SK-N-DZ (cell line): ENCODE measurements at regions not wholly inside any gene's neighbourhood (a gene's known extent, or its start where the extent isn't known, plus 50 kb on each side); places are given as distances from the start of the nearest gene placed in this dataset.

Experiments used
- DNase-seq: peaks from one replicate; pipeline ENCODE4 v3.0.0-alpha.2; 2015; ENCODE audit warnings: low spot score

GRCh38 chr1:108050911-108051629 lies 86.1 kb upstream of the VAV3 start:
- no peak for DNase-seq

- no peak for DNase-seq
Measured at GRCh38 chr1:108050158-108050557, 85.2 kb upstream of the VAV3 start.

- DNase-seq: peak; percentile 28
Measured at GRCh38 chr1:108049178-108049819, 84.3 kb upstream of the VAV3 start.

- DNase-seq: no peak
Measured at GRCh38 chr1:108048301-108049177, 83.6 kb upstream of the VAV3 start.

- no peak for DNase-seq
Measured at GRCh38 chr1:108047085-108047484, 82.1 kb upstream of the VAV3 start.

GRCh38 chr1:108046026-108046425 lies 81.0 kb upstream of the VAV3 start:
- DNase-seq: no peak

- peak; percentile 6 for DNase-seq
Measured at GRCh38 chr1:108045460-108045859, 80.5 kb upstream of the VAV3 start.

- DNase-seq: no peak
Measured at GRCh38 chr1:108044318-108044717, 79.3 kb upstream of the VAV3 start.

- DNase-seq: no peak
Measured at GRCh38 chr1:108043707-108044106, 78.7 kb upstream of the VAV3 start.

GRCh38 chr1:108042610-108043009 lies 77.6 kb upstream of the VAV3 start:
- DNase-seq: no peak

- peak; percentile 6 for DNase-seq
Measured at GRCh38 chr1:108041360-108042142, 76.6 kb upstream of the VAV3 start.

GRCh38 chr1:108038653-108039236 lies 73.8 kb upstream of the VAV3 start:
- no peak for DNase-seq

- no peak for DNase-seq
Measured at GRCh38 chr1:108036796-108037562, 72.0 kb upstream of the VAV3 start.

GRCh38 chr1:108034396-108034795 lies 69.4 kb upstream of the VAV3 start:
- no peak for DNase-seq

- no peak for DNase-seq
Measured at GRCh38 chr1:108033550-108033951, 68.6 kb upstream of the VAV3 start.

- DNase-seq: no peak
Measured at GRCh38 chr1:108028841-108029388, 63.9 kb upstream of the VAV3 start.

GRCh38 chr1:108027389-108027788 lies 62.4 kb upstream of the VAV3 start:
- DNase-seq: no peak

- DNase-seq: no peak
Measured at GRCh38 chr1:108017698-108018097, 52.7 kb upstream of the VAV3 start.

GRCh38 chr1:108016451-108016920 lies 51.5 kb upstream of the VAV3 start:
- peak; percentile 16 for DNase-seq
